SHP77 (cell line): ENCODE measurements at regions not wholly inside any gene's neighbourhood (a gene's known extent, or its start where the extent isn't known, plus 50 kb on each side); places are given as distances from the start of the nearest gene placed in this dataset.
"Not testable (repeated sequence)": the region's sequence is repeated elsewhere in the genome, so short reads cannot be mapped to it uniquely, and the experiment has no call there.

Experiments
- DNase-seq, 2 experiments: peaks; one replicate each; lab custom pipeline; 2025; lab: John Stamatoyannopoulos, UW

GRCh38 chr16:29218649-29219048, 187.9 kb downstream of the NPIPB11 start:
- DNase-seq, result not testable (repeated sequence)

DNA sequence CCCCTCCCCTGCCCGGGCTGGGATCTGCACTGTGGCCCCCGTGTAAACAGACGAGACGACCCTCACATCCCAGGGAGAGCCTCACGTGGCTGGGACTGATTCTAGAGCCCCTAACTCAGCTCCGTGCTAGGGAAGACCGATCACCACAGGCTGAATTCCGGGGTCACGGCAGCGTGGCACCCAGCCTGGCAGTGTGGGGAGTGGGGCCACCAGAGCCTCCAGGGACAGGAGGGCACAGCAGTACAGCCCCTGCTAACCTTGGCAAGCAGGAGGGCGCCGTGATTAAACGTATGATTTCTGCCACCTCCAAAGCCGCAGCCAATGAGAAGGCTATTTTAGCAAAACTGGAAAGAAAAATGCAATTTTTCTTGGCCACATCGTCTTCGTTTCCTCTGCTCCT, 188.3 kb downstream of the NPIPB11 start:
- DNase-seq, result not testable (repeated sequence)

- not testable (repeated sequence) for DNase-seq
Measured at GRCh38 chr16:29217752-29218126, 188.8 kb downstream of the NPIPB11 start.

DNA sequence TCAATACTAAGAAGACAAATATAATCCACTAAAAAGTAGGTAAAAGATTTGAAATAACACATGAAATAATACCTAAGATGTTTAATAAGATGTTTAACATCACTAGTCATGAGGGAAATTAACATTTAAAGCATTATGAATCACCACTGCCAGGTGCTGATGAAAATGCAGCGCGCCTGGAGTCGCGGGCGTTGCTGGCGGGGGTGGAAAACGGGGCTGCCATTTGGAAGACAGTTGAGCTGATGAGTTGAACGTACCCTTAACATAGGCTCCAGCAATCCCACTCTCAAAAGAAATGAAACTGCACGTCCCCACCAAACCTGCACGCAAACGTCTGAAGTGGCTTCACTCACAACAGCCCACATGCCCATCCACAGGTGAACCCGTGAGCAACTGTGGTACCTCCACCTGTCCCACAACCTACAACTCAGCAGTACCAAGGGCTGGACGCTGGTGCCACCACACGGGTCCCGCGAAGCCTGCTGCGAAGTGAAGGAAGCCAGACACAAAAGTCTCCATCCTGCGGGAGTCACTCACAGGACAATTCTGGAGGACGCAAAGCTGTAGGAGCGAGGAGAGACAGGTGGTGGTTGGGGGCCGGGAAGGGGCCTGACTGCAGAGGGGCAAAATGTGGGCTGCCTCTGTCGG, 189.3 kb downstream of the NPIPB11 start:
- DNase-seq, result not testable (repeated sequence)

GRCh38 chr16:29213770-29214169, 192.7 kb downstream of the NPIPB11 start:
- DNase-seq, result not testable (repeated sequence)

- not testable (repeated sequence) for DNase-seq
Measured at GRCh38 chr16:29213251-29213650, 193.3 kb downstream of the NPIPB11 start.

GRCh38 chr16:29212084-29213027, 194.2 kb downstream of the NPIPB11 start:
- DNase-seq, result not testable (repeated sequence)

DNA sequence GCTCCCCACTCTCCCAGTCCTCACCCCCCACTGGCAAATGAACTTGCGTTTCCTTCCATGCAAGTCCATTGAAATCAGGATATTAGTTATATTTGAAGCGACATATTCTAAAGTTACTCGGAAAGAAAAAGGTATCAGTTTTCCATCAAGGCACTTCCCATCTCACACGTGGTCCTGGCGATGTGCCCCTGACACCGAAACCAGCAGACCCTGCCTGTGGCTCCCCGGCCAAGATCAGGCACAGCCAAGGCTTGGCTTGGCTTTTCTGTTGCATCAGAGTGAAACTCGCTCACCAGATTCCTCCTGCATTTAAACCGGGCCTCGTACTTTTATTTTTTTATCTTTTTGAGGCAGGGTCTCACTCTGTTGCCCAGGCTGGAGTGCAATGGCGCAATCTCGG, 195.1 kb downstream of the NPIPB11 start:
- DNase-seq, result not testable (repeated sequence)

DNA sequence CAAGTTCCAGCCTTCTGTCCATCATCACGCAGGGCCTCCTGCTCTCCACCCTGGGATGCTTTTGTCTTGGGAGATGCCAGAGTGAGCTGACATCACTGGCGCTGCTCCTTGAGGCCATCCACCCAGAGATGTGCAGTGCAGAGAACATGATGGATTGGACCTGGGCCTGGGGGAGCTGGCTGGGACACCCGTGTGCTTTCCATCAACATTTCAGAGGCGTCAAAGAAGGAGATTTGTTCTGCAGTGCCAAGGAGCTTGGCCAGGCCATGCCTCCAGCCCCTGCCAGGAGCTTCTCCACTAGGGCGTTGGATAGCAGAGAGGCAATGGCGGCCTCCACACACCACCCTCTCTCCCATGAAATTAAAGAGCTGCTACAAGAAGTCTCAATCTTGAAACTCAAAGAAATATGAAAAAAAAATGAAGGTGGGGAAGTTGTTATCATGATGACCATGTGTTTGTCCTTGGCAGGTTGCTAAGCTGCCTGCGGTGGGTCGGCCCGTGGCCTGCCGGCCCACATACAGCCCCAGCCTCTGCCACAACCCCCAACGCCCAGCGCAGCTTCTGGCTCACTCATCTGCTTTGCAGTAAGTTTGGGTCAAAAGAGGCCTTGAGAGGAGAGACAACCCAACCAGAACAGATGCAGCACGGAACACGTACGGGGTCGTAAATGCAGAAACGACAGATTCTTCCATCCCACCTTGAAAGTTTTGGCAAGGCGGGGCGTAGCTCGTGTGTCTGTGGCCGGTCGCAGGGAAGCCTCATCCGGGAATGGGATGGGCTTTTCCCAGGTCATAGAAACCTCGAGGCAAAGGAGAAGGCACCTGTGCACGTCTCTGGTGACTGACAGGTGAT, 196.0 kb downstream of the NPIPB11 start:
- DNase-seq, result not testable (repeated sequence)

DNA sequence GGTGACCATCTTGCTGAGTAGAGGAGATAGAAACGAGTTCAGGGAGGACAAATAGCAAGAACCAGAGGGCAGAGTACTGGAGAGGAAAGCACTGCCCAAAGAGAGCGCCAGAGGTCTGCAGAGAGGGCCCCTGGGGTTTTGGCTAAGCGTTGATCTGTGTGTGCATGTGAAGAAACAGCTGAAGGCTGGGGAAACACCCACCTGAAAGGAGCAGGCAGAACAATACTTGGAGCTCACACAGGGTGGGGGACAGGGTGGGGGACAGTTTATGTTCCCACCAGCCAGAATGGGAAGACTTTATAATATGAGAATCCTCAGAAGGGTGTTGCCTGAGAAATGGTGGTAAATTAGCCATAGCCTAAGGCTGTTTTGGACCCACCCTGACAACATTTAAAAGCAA, 200.4 kb downstream of the NPIPB11 start:
- DNase-seq, result not testable (repeated sequence)

- not testable (repeated sequence) for DNase-seq
Measured at GRCh38 chr16:29205151-29205550, 201.4 kb downstream of the NPIPB11 start.

GRCh38 chr16:29204806-29205135, 201.7 kb downstream of the NPIPB11 start:
- DNase-seq, result no peak

DNA sequence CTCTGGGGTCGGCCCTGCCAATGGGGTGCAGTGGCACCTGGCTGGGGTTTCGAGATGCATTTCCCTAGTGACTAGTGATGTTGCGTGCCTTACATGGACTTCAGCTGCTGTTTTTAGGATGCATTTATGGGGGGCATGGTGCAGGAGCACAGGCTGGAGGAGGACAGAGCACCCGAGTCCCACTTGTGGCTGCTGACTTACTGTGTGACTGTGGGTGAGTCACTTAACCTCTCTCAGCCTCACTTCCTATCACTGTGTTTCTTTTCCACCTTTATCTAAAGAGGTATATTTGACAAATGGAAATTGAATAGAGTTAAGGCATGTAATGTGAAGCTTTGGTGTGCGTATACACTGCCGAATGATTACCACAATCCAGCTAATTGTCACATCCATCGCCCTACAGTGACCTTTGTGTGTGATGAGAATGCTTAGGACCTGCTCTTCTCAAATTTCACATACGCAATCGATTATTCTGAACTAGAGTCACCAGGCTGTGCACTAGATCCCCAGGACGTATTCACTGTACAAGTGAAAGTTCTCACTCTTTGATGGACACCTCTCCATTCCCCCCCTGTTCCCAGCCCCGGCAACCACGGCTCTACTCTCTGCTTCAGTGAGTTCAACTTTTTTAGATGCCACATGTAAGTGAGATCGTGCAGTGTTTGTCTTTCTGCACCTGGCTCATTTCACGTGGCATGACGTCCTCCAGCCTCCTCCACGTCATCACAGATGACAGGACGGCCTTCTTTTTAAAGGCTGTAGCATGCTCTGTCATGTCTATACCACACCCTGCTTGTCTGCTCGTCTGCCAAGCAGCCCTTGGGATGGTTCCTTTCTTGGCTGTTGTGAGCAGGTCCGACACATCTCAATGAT, 202.3 kb downstream of the NPIPB11 start:
- peak; percentile 24 to 38 for DNase-seq

DNA sequence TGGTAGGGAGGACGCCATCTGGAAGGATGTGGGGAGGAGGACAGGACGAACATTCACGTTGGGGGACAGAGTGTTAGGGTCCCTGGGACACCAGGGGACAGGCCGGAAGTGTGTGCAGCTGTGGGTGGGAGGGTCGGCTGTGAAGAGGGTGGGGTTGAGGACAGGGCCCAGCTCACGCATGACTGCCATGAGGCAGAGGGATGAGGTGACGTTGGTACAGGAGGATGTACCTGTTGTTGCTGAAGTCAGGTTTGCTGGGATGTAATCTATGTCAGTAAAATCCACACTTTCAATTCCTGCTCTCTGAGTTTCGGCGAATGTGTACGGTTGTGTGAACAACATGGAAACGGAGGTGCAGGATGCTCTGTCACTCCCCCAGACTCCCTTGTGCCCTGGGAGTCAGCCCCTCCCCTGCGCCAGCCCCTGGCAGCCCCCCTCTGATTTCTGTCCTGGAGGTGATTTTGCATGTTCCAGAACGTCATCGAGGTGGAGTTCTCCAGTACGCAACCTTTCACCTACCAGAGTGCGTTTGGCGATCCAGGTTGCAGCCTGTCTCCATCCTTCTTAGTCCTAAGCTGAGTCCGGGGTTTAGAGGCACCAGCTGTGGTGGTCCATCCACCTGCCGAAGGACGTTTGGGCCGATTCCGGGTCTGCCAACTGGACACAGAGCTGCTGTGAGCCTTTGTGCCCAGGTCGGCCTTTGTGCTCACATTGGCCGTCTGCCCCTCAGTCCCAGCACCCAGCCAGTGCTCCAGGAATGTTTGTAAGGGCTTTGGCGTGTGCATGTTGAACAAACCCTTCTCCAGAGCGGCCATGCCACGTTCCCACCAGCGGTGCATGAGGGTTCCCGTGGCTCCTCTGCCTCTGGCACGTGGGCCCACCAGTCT, 203.2 kb downstream of the NPIPB11 start:
- DNase-seq, result not testable (repeated sequence)

- DNase-seq, result peak; percentile 74 to 83
Measured at GRCh38 chr16:29202642-29203041, 203.9 kb downstream of the NPIPB11 start.

DNA sequence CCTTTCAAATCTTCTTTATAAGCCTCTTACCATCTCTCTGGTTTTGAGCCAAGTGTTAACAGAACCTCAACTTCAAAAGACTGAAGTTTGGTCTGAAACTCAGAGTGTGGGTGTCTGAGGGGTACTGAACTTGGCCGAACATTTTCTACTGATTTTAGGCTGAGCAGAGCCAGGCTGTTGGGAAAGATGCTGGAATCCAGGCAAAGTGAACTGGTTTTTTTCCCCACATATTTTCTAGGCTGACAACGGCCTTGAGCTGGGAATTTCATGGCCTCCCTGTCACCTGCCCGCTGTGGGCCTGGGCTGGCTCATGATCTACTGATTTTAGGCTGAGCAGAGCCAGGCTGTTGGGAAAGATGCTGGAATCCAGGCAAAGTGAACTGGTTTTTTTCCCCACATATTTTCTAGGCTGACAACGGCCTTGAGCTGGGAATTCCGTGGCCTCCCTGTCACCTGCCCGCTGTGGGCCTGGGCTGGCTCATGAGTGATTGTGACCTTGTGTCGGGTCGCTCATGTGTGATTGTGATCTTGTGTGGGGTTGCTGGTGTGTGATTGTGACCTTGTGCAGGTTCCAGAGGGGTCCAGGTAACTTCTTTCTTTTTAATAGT, 204.4 kb downstream of the NPIPB11 start:
- DNase-seq, result peak in 1 of 2 experiments; percentile 41

- DNase-seq, result not testable (repeated sequence)
Measured at GRCh38 chr16:29201296-29202024, 205.1 kb downstream of the NPIPB11 start.

DNA sequence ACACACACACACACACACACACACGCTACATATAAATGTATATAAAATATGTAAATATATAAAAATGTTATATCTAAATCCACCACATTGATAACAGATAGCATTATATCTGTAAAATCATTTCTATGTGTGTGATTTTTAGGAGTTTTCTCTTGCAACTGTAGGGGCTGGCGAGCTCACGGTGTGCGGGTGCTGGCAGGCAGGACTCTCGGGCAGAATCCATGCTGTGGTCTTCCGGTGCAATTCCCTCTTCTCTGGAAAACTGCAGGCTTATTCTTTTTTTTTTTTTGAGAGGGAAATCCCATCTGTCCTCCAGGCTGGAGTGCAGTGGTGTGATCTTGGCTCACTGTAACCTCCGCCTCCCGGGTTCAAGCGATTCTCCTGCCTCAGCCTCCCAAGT, 205.8 kb downstream of the NPIPB11 start:
- not testable (repeated sequence) for DNase-seq

GRCh38 chr16:29200135-29200601, 206.3 kb downstream of the NPIPB11 start:
- not testable (repeated sequence) for DNase-seq
